Transverse colon (tissue), 4 donors: ENCODE measurements at regions not wholly inside any gene's neighbourhood (a gene's known extent, or its start where the extent isn't known, plus 50 kb on each side); places are given as distances from the start of the nearest gene placed in this dataset.

Experiments
- POLR2AphosphoS5 ChIP-seq, 3 donors: sonication (generic); formaldehyde crosslinking; IDR thresholded peaks; one replicate each; pipeline ENCODE4 v1.6.1; 2016; ENCODE audit warnings: antibody characterized with exemption in 3 of 3
- TF ChIP-seq, protein P1 (sequence below), 5 experiments: fragments of 200-600 bp in 3 of 5; fragments of 450-650 bp in 2 of 5; sonication (generic) in 3 of 5; IDR thresholded peaks; 1 replicate in 2 of 5; 2 replicates in 3 of 5; pipeline ENCODE4 v1.5.1; 2016 to 2017; ENCODE audit warnings: antibody characterized with exemption in 5 of 5, inconsistent platforms in 3 of 5, mild to moderate bottlenecking in 2 of 5, moderate library complexity in 1 of 5

DNA sequence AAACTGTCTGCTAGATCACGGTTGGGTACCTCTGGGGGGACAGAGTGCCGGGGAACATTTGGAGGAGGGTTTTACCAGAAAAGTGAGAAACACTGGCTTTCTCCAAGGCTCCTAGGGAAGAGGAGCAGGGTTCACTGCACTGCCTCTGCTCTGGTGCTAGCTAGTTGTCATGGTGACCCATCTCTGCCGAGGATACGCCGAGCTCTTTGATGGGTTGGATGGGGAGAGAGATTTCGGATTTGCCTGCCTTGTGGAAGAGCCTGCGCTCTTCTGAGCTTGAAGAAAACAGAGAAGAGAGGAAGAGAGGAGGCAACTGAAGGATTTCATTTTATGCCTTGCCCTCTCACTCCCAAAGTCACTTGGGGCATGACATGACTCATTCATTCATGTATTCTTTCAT lies 92.1 kb downstream of the NAV1 start:
- TF ChIP-seq, protein P1, sequence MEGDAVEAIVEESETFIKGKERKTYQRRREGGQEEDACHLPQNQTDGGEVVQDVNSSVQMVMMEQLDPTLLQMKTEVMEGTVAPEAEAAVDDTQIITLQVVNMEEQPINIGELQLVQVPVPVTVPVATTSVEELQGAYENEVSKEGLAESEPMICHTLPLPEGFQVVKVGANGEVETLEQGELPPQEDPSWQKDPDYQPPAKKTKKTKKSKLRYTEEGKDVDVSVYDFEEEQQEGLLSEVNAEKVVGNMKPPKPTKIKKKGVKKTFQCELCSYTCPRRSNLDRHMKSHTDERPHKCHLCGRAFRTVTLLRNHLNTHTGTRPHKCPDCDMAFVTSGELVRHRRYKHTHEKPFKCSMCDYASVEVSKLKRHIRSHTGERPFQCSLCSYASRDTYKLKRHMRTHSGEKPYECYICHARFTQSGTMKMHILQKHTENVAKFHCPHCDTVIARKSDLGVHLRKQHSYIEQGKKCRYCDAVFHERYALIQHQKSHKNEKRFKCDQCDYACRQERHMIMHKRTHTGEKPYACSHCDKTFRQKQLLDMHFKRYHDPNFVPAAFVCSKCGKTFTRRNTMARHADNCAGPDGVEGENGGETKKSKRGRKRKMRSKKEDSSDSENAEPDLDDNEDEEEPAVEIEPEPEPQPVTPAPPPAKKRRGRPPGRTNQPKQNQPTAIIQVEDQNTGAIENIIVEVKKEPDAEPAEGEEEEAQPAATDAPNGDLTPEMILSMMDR (IDR thresholded peaks at IDR 0.05): no peak
- no peak for TF ChIP-seq POLR2AphosphoS5 (IDR thresholded peaks at IDR 0.05)
